Thyroid gland (tissue), 4 donors: ENCODE measurements at regions not wholly inside any gene's neighbourhood (a gene's known extent, or its start where the extent isn't known, plus 50 kb on each side); places are given as distances from the start of the nearest gene placed in this dataset.

Experiments
- POLR2A ChIP-seq, 2 donors: fragments of 450-650 bp; IDR thresholded peaks; one replicate each; pipeline ENCODE4 v1.6.1; 2017; ENCODE audit warnings: antibody characterized with exemption in 2 of 2, mild to moderate bottlenecking in 2 of 2, moderate library complexity in 1 of 2
- TF ChIP-seq, protein P1 (sequence below), 6 experiments: fragments of 200-600 bp in 3 of 6; fragments of 450-650 bp in 3 of 6; sonication (generic) in 3 of 6; IDR thresholded peaks; one replicate each; pipeline ENCODE4 v1.5.1; 2016 to 2019; ENCODE audit warnings: antibody characterized with exemption in 6 of 6, mild to moderate bottlenecking in 2 of 6, inconsistent platforms in 1 of 6, moderate library complexity in 1 of 6

GRCh38 chr1:177755851-177756560 is 213.9 kb downstream of the SEC16B start:
- TF ChIP-seq, protein P1, sequence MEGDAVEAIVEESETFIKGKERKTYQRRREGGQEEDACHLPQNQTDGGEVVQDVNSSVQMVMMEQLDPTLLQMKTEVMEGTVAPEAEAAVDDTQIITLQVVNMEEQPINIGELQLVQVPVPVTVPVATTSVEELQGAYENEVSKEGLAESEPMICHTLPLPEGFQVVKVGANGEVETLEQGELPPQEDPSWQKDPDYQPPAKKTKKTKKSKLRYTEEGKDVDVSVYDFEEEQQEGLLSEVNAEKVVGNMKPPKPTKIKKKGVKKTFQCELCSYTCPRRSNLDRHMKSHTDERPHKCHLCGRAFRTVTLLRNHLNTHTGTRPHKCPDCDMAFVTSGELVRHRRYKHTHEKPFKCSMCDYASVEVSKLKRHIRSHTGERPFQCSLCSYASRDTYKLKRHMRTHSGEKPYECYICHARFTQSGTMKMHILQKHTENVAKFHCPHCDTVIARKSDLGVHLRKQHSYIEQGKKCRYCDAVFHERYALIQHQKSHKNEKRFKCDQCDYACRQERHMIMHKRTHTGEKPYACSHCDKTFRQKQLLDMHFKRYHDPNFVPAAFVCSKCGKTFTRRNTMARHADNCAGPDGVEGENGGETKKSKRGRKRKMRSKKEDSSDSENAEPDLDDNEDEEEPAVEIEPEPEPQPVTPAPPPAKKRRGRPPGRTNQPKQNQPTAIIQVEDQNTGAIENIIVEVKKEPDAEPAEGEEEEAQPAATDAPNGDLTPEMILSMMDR (IDR thresholded peaks at IDR 0.05), result no peak
- TF ChIP-seq POLR2A (IDR thresholded peaks at IDR 0.05), result no peak
